ENCODE measurements at regions not wholly inside any gene's neighbourhood (a gene's known extent, or its start where the extent isn't known, plus 50 kb on each side); places are given as distances from the start of the nearest gene placed in this dataset.

GRCh38 chr9:80501635-80502034, 929.9 kb downstream of the TLE4 start:
- no peaks in the 10 kb centered on the region for H3K79me2 ChIP-seq (ENCODE audit: control insufficient read depth in 1 of 2, insufficient read depth in 2 of 2, low read length in 2 of 2)
- H3K4me1 ChIP-seq (replicated peaks in 1 of 4; ENCODE audit: control insufficient read depth in 3 of 4, insufficient read depth in 4 of 4, low read length in 3 of 4), result no peaks in the 10 kb centered on the region; a peak in 1 of 7 replicates
- WGBS, 2 experiments (ENCODE audit: extremely low coverage in 1 of 2, insufficient coverage in 1 of 2, insufficient read length in 1 of 2, insufficient replicate concordance in 2 of 2, low coverage in 1 of 2, low lambda C conversion rate in 2 of 2, missing lambda C conversion rate in 1 of 2), result 96% methylated on average over 3 of the region's 3 CpGs; no CpG with 5 or more reads in 1 of the 2 experiments
- H3K27me3 ChIP-seq (replicated peaks in 1 of 4; ENCODE audit: control insufficient read depth in 3 of 4, extremely low read depth in 1 of 4, insufficient read depth in 3 of 4, low read length in 3 of 4), result no peaks in the 10 kb centered on the region
- no peak overlapping the region for H2BK5ac ChIP-seq (ENCODE audit: low read depth, low read length)
- FAIRE-seq (no peak), DNase-seq (ENCODE audit: low read depth in 1 of 2, low spot score in 2 of 2) (no peak)
- no peak overlapping the region for H4K91ac ChIP-seq (replicated peaks; ENCODE audit: insufficient read length, low read length)
- no peak overlapping the region for H3K4ac ChIP-seq (replicated peaks; ENCODE audit: insufficient read length, low read depth, low read length)
- no peak overlapping the region for H2BK15ac ChIP-seq (ENCODE audit: low read length)
- no peak overlapping the region for H3K4me2 ChIP-seq (ENCODE audit: insufficient read depth in 1 of 2, low read depth in 2 of 2, low read length in 2 of 2)
- no peak overlapping the region for H3K9ac ChIP-seq (replicated peaks in 1 of 4; ENCODE audit: extremely low read depth in 1 of 4, low read depth in 3 of 4, low read length in 3 of 4)
- H3K27ac ChIP-seq (ENCODE audit: low read depth, low read length), result no peak overlapping the region
- ChIA-PET CTCF (ENCODE audit: partially characterized antibody) (interaction anchor here (0.9 to 1.5 kb wide), 3 partner anchors 8 to 31 kb away, joined by 3 to 5 read pairs (median 4); no protein-coding TSS in a partner anchor), POLR2A (ENCODE audit: partially characterized antibody) (no interaction called here)
- no peak overlapping the region for H2AK5ac ChIP-seq (ENCODE audit: low read depth, low read length)
- H3K9me3 ChIP-seq (ENCODE audit: insufficient read depth in 2 of 2, low read depth in 1 of 2, low read length in 1 of 2), result no peaks in the 10 kb centered on the region
- no peak for TF ChIP-seq SAP30 (IDR thresholded peaks at IDR 0.05; ENCODE audit: insufficient read depth, insufficient replicate concordance, low read length)
- TF ChIP-seq USF2 (IDR thresholded peaks at IDR 0.05; ENCODE audit: low read length), result no peak
- TF ChIP-seq ZNF274 (IDR thresholded peaks at IDR 0.05; ENCODE audit: borderline replicate concordance, extremely low read depth, low read length), result no peak
- no peak for TF ChIP-seq POLR2A (IDR thresholded peaks at IDR 0.05; ENCODE audit: control extremely low read depth in 1 of 2, low read depth in 2 of 2, low read length in 2 of 2)
- TF ChIP-seq SUZ12 (IDR thresholded peaks at IDR 0.05; ENCODE audit: low read length), result no peak
- TF ChIP-seq SIRT6 (IDR thresholded peaks at IDR 0.05; ENCODE audit: low read length), result no peak
- no peaks in the 10 kb centered on the region for H3K79me1 ChIP-seq (ENCODE audit: low read depth, low read length)
- peak overlapping the region; percentile 47; the same call in 1 of the 2 replicates for H2AFZ ChIP-seq (ENCODE audit: low read length)
- no peak overlapping the region for H3K4me3 ChIP-seq (ENCODE audit: extremely low read depth in 1 of 4, insufficient read depth in 2 of 4, low read depth in 3 of 4, low read length in 4 of 4)
- no peak overlapping the region for H4K8ac ChIP-seq (ENCODE audit: extremely low read depth, insufficient read depth, low read length)
- no peaks in the 10 kb centered on the region for H4K20me1 ChIP-seq (replicated peaks in 1 of 2; ENCODE audit: control insufficient read depth in 1 of 2, insufficient read depth in 2 of 2, low read length in 2 of 2)
- H2BK12ac ChIP-seq (ENCODE audit: low read depth, low read length), result no peak overlapping the region
- H3K23me2 ChIP-seq (ENCODE audit: low read depth, low read length), result no peaks in the 10 kb centered on the region
- H3K23ac ChIP-seq (ENCODE audit: insufficient read length), result no peak overlapping the region
- H3K36me3 ChIP-seq (ENCODE audit: control insufficient read depth in 2 of 4, insufficient read depth in 4 of 4, low read length in 3 of 4), result no peaks in the 10 kb centered on the region
- H3K14ac ChIP-seq (ENCODE audit: insufficient read length), result no peak overlapping the region
- no peak overlapping the region for H3K56ac ChIP-seq (replicated peaks; ENCODE audit: insufficient read length, low read depth, low read length)
- no peak overlapping the region for H2BK20ac ChIP-seq (ENCODE audit: low read length)
- H3K18ac ChIP-seq (ENCODE audit: extremely low read depth, low read length), result no peak overlapping the region
- H2BK120ac ChIP-seq (replicated peaks; ENCODE audit: low read depth, low read length), result no peak overlapping the region
- H4K5ac ChIP-seq (ENCODE audit: insufficient read length, low read depth, low read length), result no peak overlapping the region
